Neuronal stem cell (in vitro differentiated cells): ENCODE measurements at regions not wholly inside any gene's neighbourhood (a gene's known extent, or its start where the extent isn't known, plus 50 kb on each side); places are given as distances from the start of the nearest gene placed in this dataset.

Experiments used
- DNase-seq: peaks from one replicate; pipeline ENCODE4 v3.0.0-alpha.2; 2013; ENCODE audit warnings: low spot score
- H2AFZ ChIP-seq: one replicate; pipeline ENCODE4 v1.6.1; 2013; ENCODE audit warnings: mild to moderate bottlenecking, low read length, inconsistent platforms
- H2AK5ac ChIP-seq: 2 replicates; pipeline ENCODE4 v1.6.1; 2013; ENCODE audit warnings: low read depth, mild to moderate bottlenecking, inconsistent platforms, low read length, moderate library complexity, mixed read lengths
- H2BK120ac ChIP-seq: 2 replicates; pipeline ENCODE4 v1.6.1; 2013; ENCODE audit warnings: low read depth, mild to moderate bottlenecking, inconsistent platforms, low read length, moderate library complexity, mixed read lengths
- H2BK12ac ChIP-seq: one replicate; pipeline ENCODE4 v1.6.1; 2013; ENCODE audit warnings: low read length, inconsistent platforms
- H2BK15ac ChIP-seq: 2 replicates; pipeline ENCODE4 v1.6.1; 2013; ENCODE audit warnings: mild to moderate bottlenecking, low read length, inconsistent platforms, mixed read lengths
- H2BK5ac ChIP-seq: one replicate; pipeline ENCODE4 v1.6.1; 2013; ENCODE audit warnings: inconsistent platforms, mild to moderate bottlenecking, low read length, moderate library complexity
- H3K14ac ChIP-seq: one replicate; pipeline ENCODE4 v1.6.1; 2013; ENCODE audit warnings: low read length, inconsistent platforms
- H3K18ac ChIP-seq: 2 replicates; pipeline ENCODE4 v1.6.1; 2013; ENCODE audit warnings: low read length, inconsistent platforms
- H3K23ac ChIP-seq: 2 replicates; pipeline ENCODE4 v1.6.1; 2013; ENCODE audit warnings: low read depth, mild to moderate bottlenecking, mixed read lengths, low read length, inconsistent platforms; ENCODE audit not compliant: poor library complexity
- H3K27ac ChIP-seq: replicated peaks from 3 replicates; pipeline ENCODE4 v1.5.1; 2013; ENCODE audit warnings: low read length, inconsistent platforms
- H3K27me3 ChIP-seq, 3 experiments: 2 replicates each; pipeline ENCODE4 v1.6.1; 2013; ENCODE audit warnings: low read length in 3 of 3, mild to moderate bottlenecking in 2 of 3, inconsistent platforms in 1 of 3, low read depth in 1 of 3, mixed read lengths in 1 of 3, moderate library complexity in 1 of 3; ENCODE audit not compliant: control insufficient read depth in 3 of 3, insufficient read depth in 3 of 3
- H3K36me3 ChIP-seq, 2 donors: replicated peaks in 1 of 2; 2 replicates each; pipeline ENCODE4 v1.6.1; 2013; ENCODE audit warnings: low read length in 2 of 2; ENCODE audit not compliant: control insufficient read depth in 2 of 2, insufficient read depth in 2 of 2
- H3K4ac ChIP-seq: 2 replicates; pipeline ENCODE4 v1.6.1; 2013; ENCODE audit warnings: inconsistent platforms, mild to moderate bottlenecking, low read length, moderate library complexity
- H3K4me1 ChIP-seq, 2 donors: 1 replicate in 1 of 2; 2 replicates in 1 of 2; pipeline ENCODE4 v1.6.1; 2013; ENCODE audit warnings: low read length in 2 of 2, low read depth in 1 of 2; ENCODE audit not compliant: control insufficient read depth in 2 of 2, insufficient read depth in 1 of 2
- H3K4me2 ChIP-seq: one replicate; pipeline ENCODE4 v1.6.1; 2013; ENCODE audit warnings: mild to moderate bottlenecking, low read length, inconsistent platforms; ENCODE audit not compliant: insufficient read depth, poor library complexity, severe bottlenecking
- H3K4me3 ChIP-seq, 2 donors: 2 replicates each; pipeline ENCODE4 v1.5.1; 2013; ENCODE audit warnings: low read length in 2 of 2, mild to moderate bottlenecking in 2 of 2, inconsistent platforms in 1 of 2, moderate library complexity in 1 of 2
- H3K79me1 ChIP-seq: one replicate; pipeline ENCODE4 v1.6.1; 2013; ENCODE audit warnings: low read depth, mild to moderate bottlenecking, inconsistent platforms, low read length, moderate library complexity
- H3K9ac ChIP-seq: one replicate; pipeline ENCODE4 v1.6.1; 2013; ENCODE audit warnings: mild to moderate bottlenecking, low read depth, low read length, inconsistent platforms; ENCODE audit not compliant: poor library complexity
- H3K9me3 ChIP-seq, 2 donors: replicated peaks in 1 of 2; 2 replicates each; pipeline versions ENCODE3 to v1.6.1; 2013; ENCODE audit warnings: low read length in 2 of 2, mild to moderate bottlenecking in 2 of 2, inconsistent platforms in 1 of 2, low read depth in 1 of 2, mixed read lengths in 1 of 2, moderate library complexity in 1 of 2; ENCODE audit not compliant: control insufficient read depth in 2 of 2, insufficient read depth in 1 of 2
- H4K8ac ChIP-seq: one replicate; pipeline ENCODE4 v1.6.1; 2013; ENCODE audit warnings: low read depth, mild to moderate bottlenecking, inconsistent platforms, low read length, moderate library complexity
- H4K91ac ChIP-seq: one replicate; pipeline ENCODE4 v1.6.1; 2013; ENCODE audit warnings: low read length, low read depth, mild to moderate bottlenecking, inconsistent platforms; ENCODE audit not compliant: poor library complexity
- WGBS, 2 donors: extraction: QIAGEN DNeasy Blood & Tissue Kit; methylation state at CpG; one replicate each; pipeline ENCODE4 v1.1.7; 2013; ENCODE audit warnings: missing lambda C conversion rate in 2 of 2, mixed read lengths in 1 of 2; ENCODE audit not compliant: insufficient read length in 2 of 2, insufficient replicate concordance in 1 of 2; ENCODE audit errors: extremely low coverage in 2 of 2; 5-methylcytosine and 5-hydroxymethylcytosine counted together

DNA sequence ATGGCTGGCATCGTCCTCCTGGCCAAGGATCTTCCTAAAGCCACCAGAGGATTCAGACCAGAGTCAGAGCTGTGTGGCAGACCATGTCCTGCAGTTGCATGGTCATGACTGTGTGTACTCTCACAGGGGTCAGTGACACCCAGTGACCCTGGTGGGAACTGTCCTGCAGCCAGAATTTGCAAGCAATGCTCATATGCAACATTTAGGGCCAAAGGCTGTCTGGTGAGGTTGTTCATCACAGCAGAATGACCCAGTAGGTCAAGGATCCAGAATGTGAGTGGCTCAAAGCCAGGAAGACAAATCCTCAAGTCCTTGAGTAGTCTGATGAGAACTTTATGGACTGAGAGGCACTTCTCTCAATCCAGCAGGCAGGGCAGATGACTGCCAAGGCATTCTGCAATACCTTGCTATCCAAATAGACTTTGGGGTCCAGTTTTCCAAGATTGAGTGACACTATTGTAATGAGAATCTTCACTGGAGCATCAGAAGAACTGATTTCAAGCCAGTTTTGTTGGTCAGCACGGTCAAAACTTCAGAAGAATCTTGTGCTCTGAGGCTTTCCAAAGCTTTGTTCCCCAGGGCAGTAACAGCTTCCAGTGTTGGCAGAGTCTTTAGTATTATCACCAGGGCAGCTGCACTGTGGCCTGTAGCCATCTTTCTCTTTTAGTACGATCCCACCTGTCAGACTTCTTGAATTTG, 122.0 kb downstream of the PTCSC3 start:
- no peak overlapping the region for H2AFZ ChIP-seq
- H3K79me1 ChIP-seq = no peaks in the 10 kb centered on the region
- no peak overlapping the region for H3K4me2 ChIP-seq
- H2BK15ac ChIP-seq = no peak overlapping the region
- H3K27ac ChIP-seq = no peak overlapping the region
- H3K18ac ChIP-seq = no peak overlapping the region
- H3K23ac ChIP-seq = no peak overlapping the region
- H3K4ac ChIP-seq = no peak overlapping the region
- peaks cover 0 to 55% (median 0%) of the 10 kb centered on the region in 3 experiments for H3K27me3 ChIP-seq
- no peak overlapping the region for H3K4me3 ChIP-seq
- no peaks in the 10 kb centered on the region for H3K36me3 ChIP-seq
- H3K14ac ChIP-seq = no peak overlapping the region
- H3K9me3 ChIP-seq = no peaks in the 10 kb centered on the region
- H2BK120ac ChIP-seq = no peak overlapping the region
- no peak overlapping the region for H2BK5ac ChIP-seq
- WGBS, 2 donors = no CpG with 5 or more reads among the region's 3 CpGs
- H4K91ac ChIP-seq = no peak overlapping the region
- peaks cover 0 to 4% of the 10 kb centered on the region in 2 donors for H3K4me1 ChIP-seq
- no peak overlapping the region for H2BK12ac ChIP-seq
- H2AK5ac ChIP-seq = no peak overlapping the region
- DNase-seq = no peak
- no peak overlapping the region for H4K8ac ChIP-seq
- no peak overlapping the region for H3K9ac ChIP-seq

DNA sequence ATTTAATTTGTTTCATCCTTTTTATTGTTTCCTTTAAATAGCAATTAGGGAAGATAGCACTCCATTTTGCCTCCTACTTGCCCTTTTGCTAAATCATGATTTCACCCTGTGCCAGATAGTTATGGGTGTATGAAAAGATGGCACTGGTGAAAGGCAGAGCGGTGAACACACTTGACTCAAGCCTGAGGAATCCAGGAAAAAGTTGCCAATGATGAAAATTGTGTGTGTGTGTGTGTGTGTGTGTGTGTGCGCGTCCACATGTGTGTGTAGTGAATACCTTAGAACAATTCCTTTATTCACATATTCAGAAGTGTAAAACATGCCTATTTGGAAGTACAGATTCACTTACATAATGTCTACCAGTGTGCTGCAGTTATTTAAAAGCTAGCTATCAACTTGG, 123.8 kb downstream of the PTCSC3 start:
- no peak overlapping the region for H4K91ac ChIP-seq
- no peak overlapping the region for H3K4me2 ChIP-seq
- H3K79me1 ChIP-seq = no peaks in the 10 kb centered on the region
- no peak overlapping the region for H4K8ac ChIP-seq
- H3K14ac ChIP-seq = no peak overlapping the region
- no peak overlapping the region for H2AK5ac ChIP-seq
- H3K4me3 ChIP-seq = no peak overlapping the region
- H2BK12ac ChIP-seq = no peak overlapping the region
- peaks cover 0 to 50% (median 0%) of the 10 kb centered on the region in 3 experiments for H3K27me3 ChIP-seq
- no peak overlapping the region for H3K4ac ChIP-seq
- no peak overlapping the region for H2BK120ac ChIP-seq
- H3K9me3 ChIP-seq = no peaks in the 10 kb centered on the region
- no peak for DNase-seq
- no peak overlapping the region for H2AFZ ChIP-seq
- peaks cover 0 to 1% of the 10 kb centered on the region in 2 donors for H3K4me1 ChIP-seq
- no peak overlapping the region for H3K27ac ChIP-seq
- WGBS, 2 donors = no CpG with 5 or more reads among the region's 3 CpGs
- no peak overlapping the region for H2BK5ac ChIP-seq
- H2BK15ac ChIP-seq = no peak overlapping the region
- H3K18ac ChIP-seq = no peak overlapping the region
- no peak overlapping the region for H3K23ac ChIP-seq
- H3K9ac ChIP-seq = no peak overlapping the region
- H3K36me3 ChIP-seq = no peaks in the 10 kb centered on the region

DNA sequence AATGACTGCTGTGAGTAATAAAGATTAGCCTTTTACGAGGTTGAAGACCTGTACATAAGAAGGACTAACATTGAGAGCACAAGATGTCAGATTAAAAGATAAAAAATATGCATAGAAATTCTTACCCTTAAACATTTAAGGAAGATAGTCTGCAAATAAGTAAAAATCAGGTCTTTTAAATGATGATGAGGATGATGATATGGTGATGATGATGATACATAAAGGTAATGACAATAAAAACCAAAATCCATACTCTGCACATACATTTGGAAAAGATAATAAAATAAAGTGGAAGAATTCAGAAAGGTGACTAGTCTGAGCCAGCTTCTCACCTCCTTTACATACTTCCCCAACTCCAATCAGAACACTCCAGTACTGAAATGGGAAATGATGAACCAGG, 124.5 kb downstream of the PTCSC3 start:
- Histone ChIP-seq H4K91ac (no peak overlapping the region), H3K4me1 (peaks cover 0 to 1% of the 10 kb centered on the region in 2 donors), H3K27ac (no peak overlapping the region), H2AFZ (no peak overlapping the region), H3K9me3 (no peaks in the 10 kb centered on the region), H3K4me2 (no peak overlapping the region), H3K79me1 (no peaks in the 10 kb centered on the region), H3K14ac (no peak overlapping the region), H4K8ac (no peak overlapping the region), H3K9ac (no peak overlapping the region), H2AK5ac (no peak overlapping the region), H3K36me3 (no peaks in the 10 kb centered on the region), H2BK120ac (no peak overlapping the region), H3K4ac (no peak overlapping the region), H3K23ac (no peak overlapping the region), H3K4me3 (no peak overlapping the region), H3K27me3 (peaks cover 0 to 48% (median 0%) of the 10 kb centered on the region in 3 experiments), H2BK12ac (no peak overlapping the region), H2BK5ac (no peak overlapping the region), H2BK15ac (no peak overlapping the region), H3K18ac (no peak overlapping the region)
- WGBS, 2 donors = no CpG with 5 or more reads among the region's 1 CpG
- DNase-seq = no peak

DNA sequence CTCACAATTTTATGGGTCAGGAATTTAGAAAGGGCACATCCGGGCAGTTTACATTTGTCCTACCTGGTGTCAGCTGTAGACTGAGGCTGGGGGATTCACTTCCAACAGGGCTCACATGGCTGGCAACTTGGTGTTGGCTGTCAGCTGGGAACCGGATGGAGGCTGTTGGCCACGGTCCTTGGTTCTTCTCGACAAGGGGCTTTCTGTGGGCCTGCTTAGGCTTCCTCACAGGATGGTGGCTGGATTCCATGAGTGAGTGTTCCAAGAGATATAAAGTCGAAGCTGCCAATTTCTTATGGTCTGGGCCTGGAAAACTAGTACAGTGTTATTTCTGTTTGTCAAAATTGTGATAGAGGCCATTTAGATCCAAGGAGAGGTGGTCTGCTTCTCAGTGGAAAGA, 127.9 kb downstream of the PTCSC3 start:
- H3K36me3 ChIP-seq = no peaks in the 10 kb centered on the region
- no peak overlapping the region for H4K8ac ChIP-seq
- H4K91ac ChIP-seq = no peak overlapping the region
- H2BK120ac ChIP-seq = peak overlapping the region; percentile 85
- H3K4me3 ChIP-seq = no peak overlapping the region
- H3K23ac ChIP-seq = no peak overlapping the region
- no peak overlapping the region for H3K14ac ChIP-seq
- no peak overlapping the region for H2BK12ac ChIP-seq
- H3K27me3 ChIP-seq = peaks cover 0 to 41% (median 0%) of the 10 kb centered on the region in 3 experiments
- H3K9ac ChIP-seq = no peak overlapping the region
- H2BK5ac ChIP-seq = no peak overlapping the region
- no peak overlapping the region for H3K4ac ChIP-seq
- no peak overlapping the region for H3K27ac ChIP-seq
- H2AK5ac ChIP-seq = peak overlapping the region; percentile 69
- H2AFZ ChIP-seq = no peak overlapping the region
- no peak overlapping the region for H3K4me2 ChIP-seq
- no peaks in the 10 kb centered on the region for H3K9me3 ChIP-seq
- no peaks in the 10 kb centered on the region for H3K4me1 ChIP-seq
- no peak for DNase-seq
- H2BK15ac ChIP-seq = no peak overlapping the region
- no peaks in the 10 kb centered on the region for H3K79me1 ChIP-seq
- H3K18ac ChIP-seq = peak overlapping the region; percentile 44
- no CpG with 5 or more reads among the region's 5 CpGs for WGBS, 2 donors
